ENCODE measurements at regions not wholly inside any gene's neighbourhood (a gene's known extent, or its start where the extent isn't known, plus 50 kb on each side); places are given as distances from the start of the nearest gene placed in this dataset.

- TF ChIP-seq CTCF (IDR thresholded peaks at IDR 0.05), result no peak
- H3K4me3 ChIP-seq, result no peak overlapping the region
- no peak overlapping the region for H3K27ac ChIP-seq
- DNase-seq (ENCODE audit: low spot score), result no peak
Observed at GRCh38 chr6:1227935-1228753, 83.8 kb upstream of the FOXQ1 start.

GRCh38 chr6:1227600-1227934 lies 84.3 kb upstream of the FOXQ1 start:
- TF ChIP-seq CTCF (IDR thresholded peaks at IDR 0.05), result no peak
- no peak overlapping the region for H3K27ac ChIP-seq
- no peak overlapping the region for H3K4me3 ChIP-seq
- DNase-seq (ENCODE audit: low spot score), result no peak

GRCh38 chr6:1226277-1227099 lies 85.4 kb upstream of the FOXQ1 start:
- no peak overlapping the region for H3K27ac ChIP-seq

GRCh38 chr6:1224514-1224913 lies 87.4 kb upstream of the FOXQ1 start:
- no peak overlapping the region for H3K4me3 ChIP-seq
- no peak for DNase-seq (ENCODE audit: low spot score)
- no peak for TF ChIP-seq CTCF (IDR thresholded peaks at IDR 0.05)
- H3K27ac ChIP-seq, result no peak overlapping the region

More at GRCh38 chr6:1226277-1227099, 85.4 kb upstream of the FOXQ1 start:
- no peak for DNase-seq (ENCODE audit: low spot score)
- TF ChIP-seq CTCF (IDR thresholded peaks at IDR 0.05), result no peak
- H3K4me3 ChIP-seq, result no peak overlapping the region

GRCh38 chr6:1222728-1223595 lies 88.9 kb upstream of the FOXQ1 start:
- Histone ChIP-seq H3K4me3 (no peak overlapping the region), H3K27ac (no peak overlapping the region)
- TF ChIP-seq CTCF (IDR thresholded peaks at IDR 0.05), result no peak
- no peak for DNase-seq (ENCODE audit: low spot score)

- H3K27ac ChIP-seq, result no peak overlapping the region
- no peak overlapping the region for H3K4me3 ChIP-seq
- DNase-seq (ENCODE audit: low spot score), result no peak
- TF ChIP-seq CTCF (IDR thresholded peaks at IDR 0.05), result no peak
Observed at GRCh38 chr6:1217396-1217795, 94.5 kb upstream of the FOXQ1 start.
